GM18520 (cell line): ENCODE measurements at regions not wholly inside any gene's neighbourhood (a gene's known extent, or its start where the extent isn't known, plus 50 kb on each side); places are given as distances from the start of the nearest gene placed in this dataset.
"Not testable (repeated sequence)": the region's sequence is repeated elsewhere in the genome, so short reads cannot be mapped to it uniquely, and the experiment has no call there.

Experiments used
- ATAC-seq: cut with Tn5 transposase; IDR thresholded peaks from one replicate; pipeline ENCODE4 v1.9.1; 2021; ENCODE audit not compliant: unreplicated experiment

DNA sequence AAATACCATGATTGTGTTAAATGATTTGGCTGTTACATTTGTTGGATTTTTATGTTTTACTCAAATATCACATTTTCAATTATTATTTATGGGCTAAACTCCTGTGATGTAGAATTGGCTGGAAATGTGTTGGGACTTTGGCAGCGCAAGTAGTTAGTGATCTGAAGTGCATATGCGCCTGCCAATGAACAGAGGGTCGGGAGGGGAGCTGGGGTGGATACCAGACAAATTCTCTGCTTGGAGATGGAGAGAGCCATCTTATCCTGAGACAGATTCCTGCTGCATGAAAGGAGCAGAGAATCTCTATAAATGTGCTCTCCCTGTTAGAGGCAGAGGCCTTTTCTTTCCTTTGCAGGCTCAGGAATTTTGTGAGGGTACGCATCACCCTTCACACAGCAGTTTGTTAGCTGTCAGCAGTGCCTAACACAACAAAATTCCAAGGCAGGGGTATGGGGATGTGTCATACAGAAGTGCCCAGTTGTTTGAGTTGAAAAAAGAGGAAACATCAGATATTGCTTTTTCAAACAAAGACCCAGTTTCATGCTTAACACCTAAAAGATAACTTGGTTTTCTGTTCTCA lies 489.1 kb downstream of the CSNK1G3 start:
- no peak for ATAC-seq

DNA sequence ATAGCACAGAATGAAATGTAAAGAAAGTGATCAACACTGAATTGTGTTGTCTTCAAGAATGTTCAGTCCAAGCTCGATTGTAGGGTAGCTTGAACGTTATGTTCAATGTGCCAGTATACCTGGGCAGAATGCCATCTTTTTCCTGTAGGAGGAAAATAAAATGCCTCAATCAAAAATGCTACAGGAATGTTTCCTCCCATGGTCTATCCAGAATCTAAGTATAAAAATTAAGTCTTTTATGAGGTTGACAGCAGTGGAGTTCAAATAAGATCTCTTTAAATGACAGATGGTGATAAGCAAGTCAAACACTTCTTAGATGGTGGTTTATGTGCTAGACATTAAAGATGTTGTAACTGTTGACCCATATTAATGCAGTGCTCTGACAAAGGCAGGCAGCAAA lies 488.6 kb downstream of the CSNK1G3 start:
- no peak for ATAC-seq

DNA sequence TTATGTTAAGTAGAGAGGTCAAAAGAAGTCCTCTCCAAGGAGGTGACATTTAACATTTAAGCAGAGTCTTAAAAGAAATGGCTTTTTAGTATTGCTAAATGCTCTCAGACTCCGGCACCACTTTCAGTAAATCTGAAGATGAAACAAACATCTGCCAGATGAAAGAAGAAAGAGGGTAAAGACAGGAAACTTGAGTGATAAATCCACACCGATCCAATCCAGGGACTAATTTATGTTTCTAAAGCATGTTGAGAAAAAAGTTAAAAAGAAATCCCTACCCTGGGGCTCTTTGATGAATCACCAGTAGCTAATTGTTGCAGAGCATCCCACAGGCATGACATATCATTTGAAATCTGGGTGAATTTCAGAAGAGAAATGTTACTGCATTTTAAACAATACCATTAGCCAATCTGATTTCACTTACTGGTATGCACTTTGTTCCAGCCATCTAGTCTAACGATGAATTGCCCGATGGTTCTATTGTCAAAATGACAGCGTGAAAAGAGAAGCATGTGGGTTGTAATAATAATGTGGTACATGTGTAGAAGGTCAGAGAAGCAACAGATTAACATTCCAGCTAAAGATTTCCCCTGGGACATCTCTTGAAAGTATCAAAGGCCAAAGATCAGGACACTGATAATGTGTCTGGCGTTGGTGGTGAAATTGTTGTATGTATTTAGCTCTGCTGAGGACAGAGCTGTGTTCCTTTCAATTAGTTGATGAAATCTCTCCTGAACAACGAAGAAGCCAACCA lies 485.7 kb downstream of the CSNK1G3 start:
- ATAC-seq: no peak

DNA sequence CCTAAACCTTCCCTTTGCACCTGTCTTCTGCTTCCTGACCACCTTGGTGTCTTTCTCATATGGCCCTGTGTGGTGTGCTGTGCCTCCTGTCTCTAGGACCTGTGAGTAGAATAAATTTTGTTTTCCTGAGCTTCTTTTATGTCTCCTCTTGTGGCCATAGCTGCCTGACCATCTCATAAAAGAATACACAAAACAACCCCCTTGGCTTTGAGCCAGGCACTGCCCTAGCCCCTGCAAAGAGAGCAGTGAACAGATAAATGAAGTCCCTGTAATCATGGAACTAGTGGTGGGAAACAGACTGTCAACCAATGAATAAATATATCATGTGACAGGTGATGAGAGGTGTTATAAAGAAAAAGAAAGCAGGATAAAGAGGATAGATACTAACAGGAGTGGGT lies 485.1 kb downstream of the CSNK1G3 start:
- no peak for ATAC-seq

DNA sequence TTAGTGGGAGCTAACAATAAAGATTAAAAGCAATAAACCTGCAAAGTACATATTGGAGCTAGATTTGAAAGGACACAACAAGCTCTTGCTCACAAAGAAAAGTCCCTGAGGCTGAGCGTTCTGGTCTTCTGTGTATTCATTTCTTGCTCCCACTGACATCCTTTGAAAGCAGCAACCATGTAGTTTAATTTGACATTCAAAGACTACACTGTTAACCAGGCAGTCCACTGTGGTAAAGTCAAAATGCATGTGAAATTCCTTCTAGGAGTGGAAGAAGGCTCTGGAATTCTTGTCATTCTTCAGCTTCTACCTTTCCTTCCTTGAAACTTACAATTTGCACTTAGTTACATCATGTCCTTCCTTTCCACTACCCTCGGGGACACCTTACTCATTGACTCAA lies 480.7 kb downstream of the CSNK1G3 start:
- ATAC-seq: no peak

DNA sequence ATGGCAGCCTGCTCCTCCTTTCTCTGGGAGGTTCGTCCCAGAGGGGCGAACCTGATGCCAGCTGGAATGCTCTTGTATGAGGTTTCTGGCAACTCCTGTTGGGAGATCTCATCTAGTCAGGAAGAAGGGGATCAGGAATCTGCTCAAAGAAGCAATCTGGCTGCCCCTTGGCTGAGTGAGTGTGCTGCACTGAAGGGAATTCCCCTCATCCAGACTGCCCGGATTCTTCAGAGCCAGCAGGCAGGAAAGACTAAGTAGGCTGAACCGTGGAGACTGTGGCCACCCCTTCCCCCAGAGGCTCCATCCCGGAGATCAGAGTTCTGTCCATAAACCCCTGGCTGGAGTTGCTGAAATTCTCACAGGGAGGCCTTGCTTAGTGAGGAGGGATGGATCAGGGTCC lies 476.0 kb downstream of the CSNK1G3 start:
- ATAC-seq: no peak

DNA sequence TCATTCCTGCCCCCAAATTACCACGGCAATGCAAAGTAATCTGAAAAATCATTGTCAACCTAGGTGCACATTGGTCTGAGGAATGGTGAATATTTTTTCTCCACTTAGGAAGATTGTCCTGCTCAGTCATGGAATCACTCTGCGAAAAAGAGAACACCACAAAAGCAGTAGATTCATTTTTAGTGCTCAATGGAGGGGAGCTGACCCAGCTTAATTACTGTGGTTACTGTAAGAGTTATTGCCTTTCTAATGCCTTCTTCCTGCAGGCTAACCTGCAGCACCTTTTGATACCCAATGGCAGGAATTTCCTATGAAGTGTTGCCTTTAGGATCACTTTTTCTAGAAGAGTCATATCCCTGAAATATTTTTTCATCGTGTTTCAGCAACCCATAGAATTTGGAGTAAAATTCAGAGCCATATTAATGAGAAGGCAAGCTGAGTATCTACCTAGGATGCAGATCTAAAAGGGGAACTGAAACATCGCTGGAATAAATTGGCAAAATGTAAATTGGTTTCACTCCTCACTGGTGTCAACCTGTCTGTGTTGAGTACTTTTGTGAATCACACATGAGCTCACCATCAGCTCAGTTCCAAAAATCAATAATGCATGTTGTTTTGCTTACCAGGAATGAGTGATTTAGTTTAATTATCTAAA lies 464.5 kb downstream of the CSNK1G3 start:
- no peak for ATAC-seq

DNA sequence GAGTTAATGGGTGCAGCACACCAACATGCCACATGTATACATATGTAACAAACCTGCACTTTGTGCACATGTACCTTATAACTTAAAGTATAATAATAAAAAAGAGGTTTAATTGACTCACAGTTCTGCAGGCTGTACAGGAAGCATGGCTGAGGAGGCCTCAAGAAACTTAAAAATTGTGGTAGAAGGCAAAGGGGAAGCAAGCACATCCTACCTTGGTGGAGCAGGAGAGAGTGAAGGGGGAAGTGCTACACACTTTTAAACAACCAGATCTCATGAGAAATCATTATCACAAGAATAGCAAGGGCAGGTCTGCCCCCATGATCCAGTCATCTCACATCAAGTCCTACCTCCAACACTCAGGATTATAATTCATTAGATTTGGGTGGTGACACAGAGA lies 463.5 kb downstream of the CSNK1G3 start:
- not testable (repeated sequence) for ATAC-seq

DNA sequence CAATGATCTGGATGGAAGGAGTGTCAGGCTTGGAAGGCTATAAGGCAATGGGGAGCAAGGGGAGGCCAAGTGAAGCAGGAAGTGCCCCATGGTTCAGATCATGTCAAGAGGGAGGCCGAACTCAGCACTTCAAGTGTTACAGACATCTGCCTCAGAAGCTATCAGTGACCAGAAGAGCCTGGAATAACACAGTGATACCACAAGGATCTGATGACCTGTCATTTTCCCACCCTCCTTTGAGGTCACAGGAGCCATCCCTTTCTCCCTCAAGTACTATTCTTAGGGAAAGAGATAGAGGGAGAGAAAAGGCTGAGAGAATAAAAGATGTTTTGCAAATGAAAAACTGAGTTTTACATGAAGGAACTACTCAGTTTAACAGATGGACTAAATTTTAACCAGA lies 454.8 kb downstream of the CSNK1G3 start:
- ATAC-seq: no peak

DNA sequence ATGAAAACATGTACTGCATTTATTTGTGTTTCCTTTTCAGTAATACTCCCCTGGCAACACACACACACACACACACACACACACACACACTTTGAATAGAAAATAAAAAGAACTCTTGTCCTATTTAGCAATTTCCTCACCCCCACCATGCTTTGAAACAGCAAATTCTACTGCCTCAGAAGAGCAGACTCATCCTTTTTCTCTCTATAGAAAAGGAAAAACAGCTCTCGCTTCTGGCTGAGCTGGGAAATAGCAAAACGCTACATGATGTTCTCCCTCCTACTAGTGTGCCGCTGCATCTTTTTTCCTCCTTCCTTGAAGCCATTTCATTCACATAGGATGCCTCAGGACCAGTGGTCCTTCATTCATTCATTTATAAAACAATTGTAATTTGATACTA lies 453.6 kb downstream of the CSNK1G3 start:
- no peak for ATAC-seq

DNA sequence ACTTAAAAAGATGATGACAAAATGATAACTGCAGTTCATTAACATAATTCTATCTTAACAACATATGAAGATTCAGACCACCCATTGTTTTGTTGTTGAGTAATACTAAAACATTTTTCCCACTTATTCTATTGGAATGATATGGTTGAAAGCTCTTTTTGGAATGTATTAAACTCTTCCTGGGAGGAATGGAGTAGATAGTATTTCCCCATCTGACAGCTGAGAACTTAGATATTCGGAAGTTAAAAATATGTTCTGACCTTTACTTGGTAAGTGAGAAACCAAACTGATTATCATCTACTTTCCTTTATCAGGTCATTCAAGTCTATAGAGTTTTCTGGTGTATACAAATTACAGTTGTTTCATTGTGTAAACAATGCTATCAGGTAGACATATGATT lies 452.9 kb downstream of the CSNK1G3 start:
- no peak for ATAC-seq

DNA sequence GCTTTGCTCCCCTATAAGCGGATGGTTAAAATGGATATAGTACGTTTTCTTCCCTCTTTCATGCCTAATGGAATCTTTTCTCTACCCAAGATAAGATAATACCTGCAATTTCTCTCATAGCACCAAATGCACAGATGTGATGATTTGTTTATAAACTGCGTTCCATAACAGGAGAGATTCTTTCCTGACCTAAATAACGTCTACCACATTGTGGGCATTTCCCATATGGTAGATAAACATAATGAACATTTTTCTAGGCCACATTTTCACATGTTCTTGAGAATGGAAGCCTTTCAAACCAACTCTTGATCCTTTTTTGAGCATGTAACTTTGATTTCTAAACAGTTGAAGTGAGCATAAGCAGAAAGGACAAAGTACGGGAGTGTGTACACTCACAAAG lies 448.5 kb downstream of the CSNK1G3 start:
- ATAC-seq: no peak

DNA sequence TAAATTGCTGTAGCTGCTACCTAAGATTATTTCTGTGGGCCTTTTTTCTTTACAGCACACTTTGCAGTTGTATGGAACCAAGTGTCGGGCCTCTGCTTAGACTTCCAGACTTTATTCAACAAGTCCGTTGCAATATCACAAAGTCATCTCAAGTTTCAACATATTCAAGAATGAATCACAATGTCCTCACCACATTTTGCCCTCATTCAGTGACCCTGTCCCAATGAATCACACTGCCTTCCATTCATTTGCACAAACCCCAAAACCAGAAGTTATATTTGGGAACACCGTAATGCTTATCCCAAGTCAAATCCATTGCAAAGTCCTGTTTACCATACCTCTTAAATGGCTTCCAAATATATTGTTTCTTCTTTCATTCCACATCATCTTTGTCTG lies 439.6 kb downstream of the CSNK1G3 start:
- no peak for ATAC-seq

DNA sequence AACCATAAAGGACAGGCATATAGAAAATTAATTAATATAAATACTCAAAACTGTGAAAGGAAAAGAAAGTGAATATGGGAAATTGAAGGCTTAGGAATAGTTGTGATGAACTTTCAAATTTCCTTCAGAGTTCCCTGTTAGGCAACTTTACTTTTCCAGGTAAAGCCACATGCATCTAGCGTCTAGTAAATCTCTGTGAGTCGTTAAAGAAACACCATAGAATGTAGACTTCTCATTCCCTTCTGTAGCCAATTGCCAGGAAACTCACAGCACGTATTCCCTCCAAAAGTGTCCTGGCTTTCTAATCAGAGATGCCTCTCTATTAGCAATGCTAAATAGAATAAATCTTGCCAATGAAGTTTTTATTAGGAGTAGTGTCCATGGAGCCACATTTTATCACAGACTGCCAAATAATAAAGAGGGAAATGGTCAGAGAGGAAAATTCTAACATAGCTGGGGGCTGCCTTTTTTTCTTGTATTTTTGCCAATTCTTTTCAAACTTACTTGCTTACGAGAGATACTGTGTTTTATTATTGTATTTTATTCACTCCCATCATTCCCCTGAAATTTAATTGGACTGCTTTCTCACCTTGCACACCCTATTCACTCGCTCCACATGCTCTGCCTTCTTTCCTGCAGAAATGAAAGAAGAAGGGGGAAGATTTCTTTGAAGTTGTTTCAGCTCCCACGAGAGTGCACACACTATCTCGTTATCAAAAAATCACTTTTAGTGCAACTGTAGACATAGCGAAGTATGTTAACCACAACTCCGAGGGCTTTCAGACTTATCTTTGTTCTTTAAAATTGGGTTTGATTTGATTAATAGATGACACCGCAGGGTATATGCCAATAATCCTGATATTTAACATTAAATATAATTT lies 439.0 kb downstream of the CSNK1G3 start:
- no peak for ATAC-seq

DNA sequence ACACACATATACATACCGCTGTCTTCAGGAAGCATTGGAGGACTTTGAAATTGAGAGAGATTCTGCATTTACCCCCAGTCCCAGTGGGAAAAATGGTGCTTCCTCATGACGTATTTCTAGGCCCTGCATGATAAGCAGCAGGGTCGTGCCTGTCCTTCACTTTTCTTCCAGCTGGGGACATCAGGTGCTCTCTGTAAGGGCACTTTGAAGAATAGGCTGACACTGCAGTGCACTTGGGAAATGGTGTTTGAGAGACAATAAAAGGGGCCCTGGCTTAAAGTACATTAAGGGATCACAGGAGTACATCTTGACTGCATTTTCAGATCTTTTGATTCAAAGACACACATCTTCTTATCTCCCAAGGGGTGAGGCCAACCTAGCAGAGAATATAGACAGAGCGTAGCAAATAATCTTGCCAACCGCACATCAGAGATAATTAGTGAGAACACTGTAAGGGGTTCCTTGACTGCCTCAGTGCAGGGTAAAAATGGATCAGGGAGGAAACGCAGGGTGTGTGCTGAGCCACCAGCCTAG lies 437.9 kb downstream of the CSNK1G3 start:
- ATAC-seq: no peak

DNA sequence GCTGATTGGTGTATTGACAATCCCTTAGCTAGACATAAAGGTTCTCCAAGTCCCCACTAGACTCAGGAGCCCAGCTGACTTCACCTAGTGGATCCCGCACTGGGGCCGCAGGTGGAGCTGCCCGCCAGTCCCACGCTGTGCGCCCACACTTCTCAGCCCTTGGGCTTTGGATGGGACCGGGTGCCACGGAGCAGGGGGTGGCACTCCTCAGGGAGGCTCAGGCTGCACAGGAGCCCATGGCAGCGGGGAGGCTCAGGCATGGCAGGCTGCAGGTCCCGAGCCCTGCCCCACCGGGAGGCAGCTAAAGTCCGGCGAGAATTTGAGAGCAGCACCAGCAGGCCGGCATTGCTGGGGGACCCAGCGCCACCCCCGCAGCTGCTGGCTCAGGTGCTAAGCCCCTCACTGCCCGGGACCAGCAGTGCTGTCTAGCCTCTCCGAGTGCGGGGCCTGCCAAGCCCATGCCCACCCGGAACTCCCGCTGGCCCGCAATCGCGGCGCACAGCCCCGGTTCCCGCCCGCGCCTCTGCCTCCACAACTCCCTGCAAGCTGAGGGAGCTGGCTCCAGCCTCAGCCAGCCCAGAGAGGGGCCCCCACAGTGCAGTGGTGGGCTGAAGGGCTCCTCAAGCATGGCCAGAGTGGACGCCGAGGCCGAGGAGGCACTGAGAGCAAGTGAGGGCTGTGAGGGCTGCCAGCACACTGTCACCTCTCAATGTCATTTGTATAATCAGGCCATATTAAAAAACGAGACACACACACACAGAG lies 437.2 kb downstream of the CSNK1G3 start:
- no peak for ATAC-seq

DNA sequence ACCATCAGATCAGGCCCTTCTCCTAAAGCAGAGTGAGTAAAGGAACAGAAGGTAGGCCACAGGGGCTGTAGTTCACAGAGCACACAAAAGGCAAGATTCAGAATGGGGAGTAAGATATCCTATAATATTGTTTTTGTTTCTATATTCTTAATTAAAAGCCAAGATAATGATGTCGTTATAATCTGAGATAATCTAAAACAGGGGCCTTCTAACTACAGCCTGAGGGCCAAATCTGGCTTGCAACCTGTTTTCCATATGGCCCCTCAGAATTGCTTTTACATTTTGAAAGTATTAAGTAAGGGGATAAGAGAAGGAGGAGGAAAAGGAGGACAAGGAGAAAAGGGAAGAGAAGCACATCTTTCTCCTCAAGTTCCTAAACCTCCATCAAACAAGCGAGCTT lies 435.8 kb downstream of the CSNK1G3 start:
- ATAC-seq: no peak

DNA sequence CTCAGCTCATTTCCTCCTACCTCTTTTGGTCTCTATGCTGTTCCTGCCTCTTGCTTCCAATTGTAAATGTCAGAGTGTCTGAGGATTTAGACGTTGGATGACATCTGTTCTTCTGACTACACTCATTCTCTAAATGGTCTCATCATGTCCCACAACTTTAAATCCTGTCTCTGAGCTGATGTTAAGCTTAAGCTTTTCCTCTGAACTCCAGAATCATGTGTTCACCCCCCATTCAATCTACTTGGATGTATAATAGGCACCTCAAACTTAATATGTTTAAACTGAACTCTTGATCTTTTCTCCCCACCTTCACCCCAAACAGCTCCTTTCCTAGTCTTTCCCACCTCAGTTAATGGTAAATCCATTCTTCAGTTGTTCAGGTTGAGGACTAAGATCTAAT lies 433.6 kb downstream of the CSNK1G3 start:
- ATAC-seq: no peak

DNA sequence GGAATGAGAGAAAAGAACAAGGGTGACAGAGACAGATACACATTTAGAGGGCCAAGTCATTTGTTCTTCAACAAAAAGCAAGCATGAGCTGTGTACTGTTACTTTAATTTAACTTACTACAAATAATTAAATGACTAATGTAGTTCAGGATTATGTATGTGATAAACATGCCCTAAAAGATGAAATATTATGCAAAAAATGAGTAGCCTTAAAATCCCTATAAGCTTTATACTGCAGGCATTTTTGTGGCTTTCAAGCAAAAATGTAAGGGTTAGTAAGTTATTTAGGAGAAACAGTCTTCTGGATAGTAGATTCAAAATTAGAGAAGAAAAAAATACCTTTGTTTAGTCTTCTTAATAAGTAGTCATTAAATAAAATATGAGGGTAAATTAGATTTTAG lies 431.2 kb downstream of the CSNK1G3 start:
- ATAC-seq: no peak

DNA sequence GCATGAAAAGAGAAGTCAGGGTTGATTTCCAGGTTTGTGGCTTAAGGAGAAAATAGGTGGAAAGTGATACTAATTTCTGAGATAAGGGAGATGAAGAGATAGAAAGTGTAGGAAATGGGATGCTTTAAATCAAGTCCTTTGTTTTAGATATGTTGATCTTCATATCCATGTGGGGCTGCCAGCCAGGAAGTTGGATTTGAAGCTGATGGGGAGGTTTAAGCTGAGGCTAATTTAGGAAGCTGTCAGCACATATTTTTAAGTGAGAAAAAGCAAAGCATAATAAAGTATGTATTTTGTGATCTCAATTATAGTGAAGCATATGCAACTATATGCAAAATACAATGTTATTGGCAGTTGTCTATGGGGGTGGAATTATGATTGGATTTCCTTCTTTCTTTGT lies 428.4 kb downstream of the CSNK1G3 start:
- no peak for ATAC-seq

DNA sequence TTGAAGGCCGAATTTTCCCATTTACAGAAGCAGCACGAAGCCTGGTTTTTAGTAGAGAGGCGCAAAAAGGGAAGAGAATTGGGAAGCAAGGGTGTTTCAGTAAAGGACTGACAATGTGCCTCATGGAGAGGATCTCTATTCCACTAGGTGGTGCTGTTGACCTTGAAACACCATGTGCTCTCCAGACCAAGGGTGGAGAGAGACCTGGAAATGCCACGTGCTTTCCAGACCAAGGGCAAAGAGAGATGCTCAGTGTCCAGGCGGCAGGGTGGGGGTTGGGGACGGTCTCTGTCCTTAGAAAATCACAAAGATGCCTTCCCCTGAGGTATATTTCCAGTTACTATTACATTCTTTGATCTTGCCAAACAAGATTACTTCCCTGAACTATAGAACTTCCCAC lies 425.3 kb downstream of the CSNK1G3 start:
- no peak for ATAC-seq
